SK-N-SH (cell line): ENCODE measurements at regions not wholly inside any gene's neighbourhood (a gene's known extent, or its start where the extent isn't known, plus 50 kb on each side); places are given as distances from the start of the nearest gene placed in this dataset.

Experiments
- CTCF ChIA-PET: fragments of 300-600, 350-600 bp; formaldehyde crosslinking; extraction: SDS; loops from one replicate; lab custom pipeline; 2021; lab: Yijun Ruan, JAX
- POLR2A ChIA-PET: fragments of 350-600 bp; sonication (Branson Sonifier 250); formaldehyde crosslinking; extraction: SDS; loops from one replicate; lab custom pipeline; 2020; ENCODE audit warnings: antibody characterized with exemption, inconsistent platforms; lab: Yijun Ruan, JAX
- DNase-seq: peaks from one replicate; pipeline ENCODE4 v3.0.0; 2012
- H2AFZ ChIP-seq: fragments of 200-600 bp; sonication (generic); 2 replicates; pipeline ENCODE4 v1.8.1; 2016; ENCODE audit warnings: antibody characterized with exemption, mild to moderate bottlenecking, low read depth
- H3F3A ChIP-seq: fragments of 200-600 bp; sonication (generic); replicated peaks from 2 replicates; pipeline ENCODE3; 2016; ENCODE audit warnings: antibody characterized with exemption, mild to moderate bottlenecking; ENCODE audit not compliant: insufficient read depth
- H3K27ac ChIP-seq, 2 experiments: fragments of 200-500 bp in 1 of 2; fragments of 200-600 bp in 1 of 2; sonication (Bioruptor generic) in 1 of 2; sonication (generic), shearing (Covaris generic) in 1 of 2; 2 replicates each; pipeline versions ENCODE4 v1.5.1 to v1.6.1; 2014 to 2016; ENCODE audit warnings: low read depth in 2 of 2, inconsistent platforms in 1 of 2, low read length in 1 of 2, mild to moderate bottlenecking in 1 of 2, mixed read lengths in 1 of 2
- H3K27me3 ChIP-seq: fragments of 200-600 bp; sonication (generic), shearing (Covaris generic); 2 replicates; pipeline ENCODE4 v1.6.1; 2016; ENCODE audit warnings: mixed run types; ENCODE audit not compliant: insufficient read depth
- H3K36me3 ChIP-seq, 2 experiments: fragments of 200-500 bp in 1 of 2; fragments of 200-600 bp in 1 of 2; sonication (Bioruptor generic) in 1 of 2; sonication (generic) in 1 of 2; replicated peaks in 1 of 2; 2 replicates each; pipeline versions ENCODE3 to v1.5.1; 2014 to 2016; ENCODE audit warnings: low read length in 1 of 2, mild to moderate bottlenecking in 1 of 2; ENCODE audit not compliant: insufficient read depth in 2 of 2, control insufficient read depth in 1 of 2
- H3K4me1 ChIP-seq, 2 experiments: fragments of 200-500 bp in 1 of 2; fragments of 200-600 bp in 1 of 2; sonication (Bioruptor generic) in 1 of 2; sonication (generic), shearing (Covaris generic) in 1 of 2; 2 replicates each; pipeline versions ENCODE4 v1.5.1 to v1.6.1; 2014 to 2016; ENCODE audit warnings: low read depth in 1 of 2, low read length in 1 of 2, mixed run types in 1 of 2; ENCODE audit not compliant: insufficient read depth in 2 of 2, control insufficient read depth in 1 of 2
- H3K4me2 ChIP-seq: fragments of 200-600 bp; sonication (generic), shearing (Covaris generic); 2 replicates; pipeline ENCODE4 v1.6.1; 2017; ENCODE audit warnings: mixed run types
- H3K4me3 ChIP-seq, 2 experiments: fragments of 200-500 bp in 1 of 2; fragments of 200-600 bp in 1 of 2; sonication (Bioruptor generic) in 1 of 2; sonication (generic), shearing (Covaris generic) in 1 of 2; 2 replicates each; pipeline versions ENCODE4 v1.5.1 to v1.8.1; 2014 to 2016; ENCODE audit warnings: low read depth in 2 of 2, inconsistent platforms in 1 of 2, low read length in 1 of 2, mild to moderate bottlenecking in 1 of 2, mixed read lengths in 1 of 2, moderate library complexity in 1 of 2
- H3K79me2 ChIP-seq: fragments of 200-600 bp; sonication (generic); 2 replicates; pipeline ENCODE4 v1.8.1; 2017; ENCODE audit warnings: mild to moderate bottlenecking; ENCODE audit not compliant: insufficient read depth
- H3K9ac ChIP-seq: fragments of 200-600 bp; sonication (generic); 2 replicates; pipeline ENCODE4 v1.6.1; 2017; ENCODE audit warnings: mixed run types
- H3K9me2 ChIP-seq: fragments of 200-600 bp; sonication (generic); 2 replicates; pipeline ENCODE4 v1.6.1; 2017; ENCODE audit warnings: mixed run types
- H3K9me3 ChIP-seq: fragments of 200-600 bp; sonication (generic); 2 replicates; pipeline ENCODE4 v1.6.1; 2017; ENCODE audit warnings: mixed run types, mild to moderate bottlenecking, moderate library complexity
- H4K20me1 ChIP-seq: fragments of 200-600 bp; sonication (generic); 2 replicates; pipeline ENCODE4 v1.6.1; 2017; ENCODE audit warnings: mild to moderate bottlenecking, mixed run types; ENCODE audit not compliant: insufficient read depth
- CTCF ChIP-seq: fragments of 200-600 bp; sonication (generic); IDR thresholded peaks from 2 replicates; pipeline ENCODE4 v1.6.1; 2017; ENCODE audit warnings: antibody characterized with exemption, mild to moderate bottlenecking, moderate library complexity
- ELF1 ChIP-seq: IDR thresholded peaks from 2 replicates; pipeline ENCODE4 v1.4.0; 2012
- EP300 ChIP-seq, 2 experiments: IDR thresholded peaks; 2 replicates each; pipeline versions ENCODE4 v1.4.0 to v1.6.1; 2012; ENCODE audit warnings: borderline replicate concordance in 1 of 2, low read depth in 1 of 2, low read length in 1 of 2
- EZH2phosphoT487 ChIP-seq: fragments of 200-600 bp; sonication (generic); IDR thresholded peaks from 2 replicates; pipeline ENCODE4 v1.6.1; 2017; ENCODE audit warnings: low read depth, mixed run types, mild to moderate bottlenecking, antibody characterized with exemption, moderate library complexity, borderline replicate concordance
- FOSL2 ChIP-seq: IDR thresholded peaks from 2 replicates; pipeline ENCODE4 v1.4.0; 2012; ENCODE audit warnings: low read depth, mild to moderate bottlenecking, moderate library complexity, borderline replicate concordance
- GABPA ChIP-seq: IDR thresholded peaks from 2 replicates; pipeline ENCODE4 v1.4.0; 2012; ENCODE audit warnings: low read depth, mild to moderate bottlenecking
- MAX ChIP-seq: IDR thresholded peaks from 2 replicates; pipeline ENCODE4 v1.4.0; 2012; ENCODE audit warnings: low read depth
- MEF2A ChIP-seq: IDR thresholded peaks from 2 replicates; pipeline ENCODE4 v1.4.0; 2012; ENCODE audit warnings: low read depth, borderline replicate concordance
- PBX3 ChIP-seq: IDR thresholded peaks from 2 replicates; pipeline ENCODE4; 2012
- POLR2AphosphoS5 ChIP-seq: IDR thresholded peaks from 2 replicates; pipeline ENCODE4 v1.6.1; 2012; ENCODE audit warnings: low read depth, low read length
- RCOR1 ChIP-seq: fragments of 150-350 bp; IDR thresholded peaks from 2 replicates; pipeline ENCODE4 v1.6.1; 2017; ENCODE audit warnings: antibody characterized with exemption, low read length
- REST ChIP-seq: IDR thresholded peaks from 2 replicates; pipeline ENCODE4 v1.6.1; 2012; ENCODE audit warnings: mild to moderate bottlenecking, low read depth, low read length, moderate library complexity
- RFX5 ChIP-seq: IDR thresholded peaks from 2 replicates; pipeline ENCODE4 v1.6.1; 2012; ENCODE audit warnings: mild to moderate bottlenecking, improper control_type of control experiment, low read length
- SIN3A ChIP-seq: IDR thresholded peaks from 2 replicates; pipeline ENCODE4 v1.6.1; 2012; ENCODE audit warnings: low read depth, mild to moderate bottlenecking, low read length, moderate library complexity, borderline replicate concordance
- TAF1 ChIP-seq: IDR thresholded peaks from 2 replicates; pipeline ENCODE4 v1.6.1; 2012; ENCODE audit warnings: low read depth, mild to moderate bottlenecking, low read length, moderate library complexity, borderline replicate concordance
- TEAD4 ChIP-seq: IDR thresholded peaks from 2 replicates; pipeline ENCODE4 v1.4.0; 2012; ENCODE audit warnings: mild to moderate bottlenecking, borderline replicate concordance; ENCODE audit not compliant: insufficient read depth
- USF1 ChIP-seq: IDR thresholded peaks from 2 replicates; pipeline ENCODE4 v1.4.0; 2012; ENCODE audit warnings: low read depth, borderline replicate concordance
- USF2 ChIP-seq: fragments of 150-350 bp; IDR thresholded peaks from 2 replicates; pipeline ENCODE4 v1.6.1; 2017; ENCODE audit warnings: antibody characterized with exemption, low read length, low read depth, borderline replicate concordance
- WGBS: methylation state at CpG from one replicate; pipeline ENCODE4 v1.1.6; 2017; ENCODE audit warnings: low lambda C conversion rate; 5-methylcytosine and 5-hydroxymethylcytosine counted together

GRCh38 chr6:167695831-167696230, 130.9 kb upstream of the AFDN start:
- Histone ChIP-seq H3K9ac (no peak overlapping the region), H3K4me2 (no peak overlapping the region), H3K79me2 (no peaks in the 10 kb centered on the region), H4K20me1 (no peaks in the 10 kb centered on the region), H3F3A (no peaks in the 10 kb centered on the region), H3K36me3 (no peaks in the 10 kb centered on the region), H3K27ac (no peak overlapping the region), H3K4me3 (no peak overlapping the region), H3K9me3 (no peaks in the 10 kb centered on the region), H3K27me3 (no peaks in the 10 kb centered on the region), H3K4me1 (peaks cover 0 to 29% of the 10 kb centered on the region in 2 experiments; a peak in 3 of 4 replicates), H3K9me2 (no peaks in the 10 kb centered on the region), H2AFZ (no peak overlapping the region)
- TF ChIP-seq POLR2AphosphoS5, result no peak
- no peak for TF ChIP-seq MEF2A
- TF ChIP-seq EZH2phosphoT487, result no peak
- no peak for TF ChIP-seq TEAD4
- TF ChIP-seq PBX3, result no peak
- TF ChIP-seq RFX5, result no peak
- no peak for TF ChIP-seq FOSL2
- no peak for TF ChIP-seq SIN3A
- no peak for TF ChIP-seq CTCF
- no peak for TF ChIP-seq ELF1
- TF ChIP-seq RCOR1, result no peak
- no peak for TF ChIP-seq TAF1
- TF ChIP-seq EP300 (IDR thresholded peaks at IDR 0.05; ENCODE audit: borderline replicate concordance in 1 of 2, low read depth in 1 of 2, low read length in 1 of 2), result no peak
- TF ChIP-seq MAX, result no peak
- TF ChIP-seq REST, result no peak
- no peak for TF ChIP-seq USF1
- no peak for TF ChIP-seq USF2
- no peak for TF ChIP-seq GABPA
- CTCF ChIA-PET, result no interaction called here
- WGBS, result 68% methylated on average over 13 of the region's 13 CpGs
- DNase-seq, result no peak
- POLR2A ChIA-PET, result no interaction called here
